ENCODE measurements at regions not wholly inside any gene's neighbourhood (a gene's known extent, or its start where the extent isn't known, plus 50 kb on each side); places are given as distances from the start of the nearest gene placed in this dataset.
"Not testable (repeated sequence)": the region's sequence is repeated elsewhere in the genome, so short reads cannot be mapped to it uniquely, and the experiment has no call there.

DNA sequence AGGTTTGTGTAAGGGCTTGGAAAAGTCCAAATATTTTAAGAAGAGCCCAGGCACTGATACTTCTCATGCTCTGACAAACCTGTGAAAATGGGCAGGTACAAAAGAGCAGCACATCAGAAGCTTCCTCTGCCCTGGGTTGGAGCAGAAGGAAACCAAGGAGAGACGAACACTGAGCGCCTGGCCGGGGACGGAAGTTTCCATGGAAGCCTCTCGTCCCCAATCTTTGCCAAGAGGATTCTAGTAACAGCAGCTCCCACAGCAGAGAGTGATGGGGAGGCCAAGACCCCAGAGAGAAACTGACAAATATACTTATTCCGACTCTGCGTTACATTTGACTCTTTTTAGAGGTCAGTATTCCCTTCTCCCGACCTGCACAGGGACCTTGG, 268.5 kb downstream of the C16orf95 start:
- H3K27ac ChIP-seq: no peak overlapping the region
- TF ChIP-seq ZFX (IDR thresholded peaks at IDR 0.05; ENCODE audit: borderline replicate concordance) (no peak), CTCF (IDR thresholded peaks at IDR 0.05) (no peak)

DNA sequence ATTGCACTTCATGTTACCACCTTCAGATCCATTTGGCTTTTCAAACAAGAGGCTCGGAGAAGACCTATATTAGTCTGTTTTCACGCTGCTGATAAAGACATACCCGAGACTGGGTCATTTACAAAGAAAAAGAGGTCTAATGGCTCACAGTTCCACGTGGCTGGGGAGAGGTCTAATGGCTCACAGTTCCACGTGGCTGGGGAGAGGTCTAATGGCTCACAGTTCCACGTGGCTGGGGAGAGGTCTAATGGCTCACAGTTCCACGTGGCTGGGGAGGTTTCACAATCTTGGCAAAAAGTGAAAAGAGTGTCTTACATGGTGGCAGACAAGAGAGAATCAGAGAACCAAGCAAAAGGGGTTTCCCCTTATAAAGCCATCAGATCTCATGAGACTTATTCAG, 268.0 kb downstream of the C16orf95 start:
- H3K27ac ChIP-seq: not testable (repeated sequence)

- TF ChIP-seq ZFX (IDR thresholded peaks at IDR 0.05; ENCODE audit: borderline replicate concordance) (no peak), CTCF (IDR thresholded peaks at IDR 0.05) (no peak)
- no peak overlapping the region for H3K27ac ChIP-seq
Measured at GRCh38 chr16:87050142-87050541, 267.1 kb downstream of the C16orf95 start.

GRCh38 chr16:87051526-87052320, 265.5 kb downstream of the C16orf95 start:
- H3K27ac ChIP-seq: no peak overlapping the region
- TF ChIP-seq ZFX (IDR thresholded peaks at IDR 0.05; ENCODE audit: borderline replicate concordance): no peak
- no peak for TF ChIP-seq CTCF (IDR thresholded peaks at IDR 0.05)

DNA sequence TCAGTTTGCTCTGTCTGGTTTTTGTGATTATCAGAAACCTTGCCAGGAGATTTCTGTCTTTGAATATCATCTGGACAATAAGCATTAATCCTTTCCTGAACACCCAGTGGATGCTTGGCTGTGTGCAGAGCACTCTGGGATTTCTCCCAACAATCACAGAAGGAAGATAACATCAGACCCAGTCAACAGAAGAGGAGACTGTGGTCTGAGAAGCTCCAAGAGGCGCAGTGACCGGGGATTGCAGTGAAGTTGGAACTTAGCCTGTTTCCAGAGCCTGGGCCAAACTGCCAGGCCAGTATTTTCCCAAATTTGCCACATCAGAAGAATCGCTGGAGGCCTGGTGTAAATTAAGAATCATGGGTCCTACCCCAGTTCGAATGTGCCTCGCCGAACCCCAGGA, 264.7 kb downstream of the C16orf95 start:
- no peak overlapping the region for H3K27ac ChIP-seq
- TF ChIP-seq CTCF (IDR thresholded peaks at IDR 0.05): no peak
- TF ChIP-seq ZFX (IDR thresholded peaks at IDR 0.05; ENCODE audit: borderline replicate concordance): no peak

DNA sequence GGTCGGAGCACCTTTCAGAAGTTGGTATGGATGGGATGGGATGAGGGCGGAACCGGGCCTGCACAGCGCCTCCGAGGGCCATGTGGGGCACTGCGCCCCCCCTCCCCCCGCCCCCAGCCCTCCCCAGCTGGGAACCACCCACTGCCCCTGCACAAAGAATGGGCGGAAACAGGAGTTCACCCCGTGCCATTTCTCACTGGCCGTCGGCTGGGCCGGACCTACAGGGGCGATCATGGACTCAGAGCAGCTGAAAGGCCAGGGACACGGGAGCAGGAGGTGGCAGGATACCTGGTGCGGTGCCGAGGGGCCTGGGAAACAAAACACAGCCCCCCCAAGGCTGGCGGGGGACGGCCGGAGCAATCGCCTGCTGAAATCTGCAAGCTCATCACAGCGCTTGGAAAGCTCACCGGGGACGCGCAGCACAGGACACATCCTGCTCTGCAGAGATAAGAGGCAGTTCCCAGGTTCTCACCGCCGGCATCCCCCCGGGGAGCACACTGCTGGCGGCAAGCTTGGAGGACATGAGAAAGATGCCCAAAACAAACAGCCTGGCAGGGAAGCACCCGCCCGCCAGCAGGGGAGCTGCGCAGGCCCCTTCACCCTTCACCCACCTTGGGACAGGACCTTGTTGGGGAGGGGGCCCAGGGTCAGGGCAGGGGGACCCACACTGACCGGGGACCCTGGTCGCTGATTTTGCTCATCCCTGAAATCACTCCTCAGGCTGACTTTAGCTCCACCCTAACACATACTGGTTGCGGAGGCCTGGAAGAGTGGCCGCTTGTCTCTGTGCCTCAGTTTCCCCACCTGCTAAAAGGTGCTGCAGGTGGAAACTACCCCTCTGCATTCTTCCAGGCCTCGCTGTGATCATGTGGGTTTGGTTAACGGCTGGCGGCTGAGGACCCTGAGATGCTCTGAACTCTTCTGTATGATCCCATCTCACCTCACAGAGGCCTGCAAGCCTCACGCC, 263.9 kb downstream of the C16orf95 start:
- H3K27ac ChIP-seq: no peak overlapping the region
- TF ChIP-seq CTCF (IDR thresholded peaks at IDR 0.05): no peak

DNA sequence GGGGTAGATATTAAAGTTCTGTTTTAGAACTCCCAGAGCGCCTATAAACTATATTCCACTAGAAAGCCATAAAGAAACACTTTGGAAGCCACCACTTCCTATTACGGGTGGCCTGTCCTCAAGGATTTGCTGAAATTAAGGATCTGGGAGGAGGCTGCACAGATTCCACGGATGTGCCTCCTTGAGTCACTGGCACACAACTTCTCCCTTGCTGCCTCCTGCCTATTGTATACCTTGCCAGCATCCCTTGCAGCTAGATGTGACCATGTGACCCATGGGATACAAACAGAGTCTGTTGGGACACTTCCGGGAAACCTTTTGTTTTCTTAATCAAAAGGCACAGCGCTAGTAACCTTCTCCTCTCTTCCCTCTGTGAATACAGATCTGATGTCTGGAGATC, 263.0 kb downstream of the C16orf95 start:
- no peak overlapping the region for H3K27ac ChIP-seq
- TF ChIP-seq CTCF (IDR thresholded peaks at IDR 0.05) (no peak), ZFX (IDR thresholded peaks at IDR 0.05; ENCODE audit: borderline replicate concordance) (no peak)

All from 22Rv1 (cell line).